H9 (cell line): ENCODE measurements at regions not wholly inside any gene's neighbourhood (a gene's known extent, or its start where the extent isn't known, plus 50 kb on each side); places are given as distances from the start of the nearest gene placed in this dataset.

Experiments
- DNase-seq: peaks from one replicate; pipeline ENCODE4 v3.0.0-alpha.2; 2017
- H2AFZ ChIP-seq: one replicate; pipeline ENCODE4 v1.6.1; 2013; ENCODE audit warnings: mild to moderate bottlenecking, low read length, control low read depth, moderate library complexity
- H2AK5ac ChIP-seq: 2 replicates; pipeline ENCODE4 v1.6.1; 2013; ENCODE audit warnings: low read length, control low read depth, mixed read lengths; ENCODE audit not compliant: insufficient read length
- H2BK120ac ChIP-seq: one replicate; pipeline ENCODE4 v1.6.1; 2013; ENCODE audit warnings: low read depth, mild to moderate bottlenecking, low read length, control low read depth, inconsistent platforms; ENCODE audit not compliant: poor library complexity, severe bottlenecking
- H2BK12ac ChIP-seq: 2 replicates; pipeline ENCODE4 v1.6.1; 2013; ENCODE audit warnings: low read length, control low read depth, mixed read lengths, low read depth; ENCODE audit not compliant: insufficient read length
- H2BK15ac ChIP-seq: 2 replicates; pipeline ENCODE4 v1.6.1; 2013; ENCODE audit warnings: low read depth, low read length, control low read depth
- H2BK20ac ChIP-seq: one replicate; pipeline ENCODE4 v1.6.1; 2013; ENCODE audit warnings: low read depth, mild to moderate bottlenecking, low read length, control low read depth, inconsistent platforms; ENCODE audit not compliant: poor library complexity, severe bottlenecking
- H2BK5ac ChIP-seq: 2 replicates; pipeline ENCODE4 v1.6.1; 2013; ENCODE audit warnings: low read length, control low read depth, mixed read lengths; ENCODE audit not compliant: insufficient read length
- H3K14ac ChIP-seq: 2 replicates; pipeline ENCODE4 v1.6.1; 2013; ENCODE audit warnings: low read length, control low read depth; ENCODE audit not compliant: insufficient read depth
- H3K18ac ChIP-seq: 2 replicates; pipeline ENCODE4 v1.6.1; 2013; ENCODE audit warnings: low read depth, mild to moderate bottlenecking, mixed read lengths, low read length, control low read depth; ENCODE audit not compliant: insufficient read length
- H3K23ac ChIP-seq: 2 replicates; pipeline ENCODE4 v1.6.1; 2013; ENCODE audit warnings: low read length, control low read depth, mixed read lengths, low read depth; ENCODE audit not compliant: insufficient read length
- H3K23me2 ChIP-seq: 2 replicates; pipeline ENCODE4 v1.6.1; 2013; ENCODE audit warnings: low read depth, mild to moderate bottlenecking, mixed read lengths, low read length, control low read depth; ENCODE audit not compliant: insufficient read length, poor library complexity, severe bottlenecking
- H3K27ac ChIP-seq: 2 replicates; pipeline ENCODE4 v1.5.1; 2013; ENCODE audit warnings: low read length, control low read depth, mixed read lengths, low read depth; ENCODE audit not compliant: insufficient read length
- H3K27me3 ChIP-seq: 2 replicates; pipeline ENCODE4 v1.6.1; 2013; ENCODE audit warnings: low read length, control low read depth, inconsistent platforms; ENCODE audit not compliant: insufficient read depth
- H3K4ac ChIP-seq: 2 replicates; pipeline ENCODE4 v1.6.1; 2013; ENCODE audit warnings: low read depth, mild to moderate bottlenecking, control low read depth, inconsistent platforms, low read length, moderate library complexity
- H3K4me1 ChIP-seq: 2 replicates; pipeline ENCODE4 v1.6.1; 2013; ENCODE audit warnings: low read length, control low read depth, inconsistent platforms; ENCODE audit not compliant: insufficient read depth
- H3K4me2 ChIP-seq: 2 replicates; pipeline ENCODE4 v1.6.1; 2013; ENCODE audit warnings: low read length, control low read depth, mixed read lengths; ENCODE audit not compliant: insufficient read length, insufficient read depth
- H3K56ac ChIP-seq: 2 replicates; pipeline ENCODE4 v1.6.1; 2013; ENCODE audit warnings: low read depth, mild to moderate bottlenecking, mixed read lengths, low read length, control low read depth; ENCODE audit not compliant: insufficient read length
- H3K79me1 ChIP-seq: 2 replicates; pipeline ENCODE4 v1.6.1; 2013; ENCODE audit warnings: low read depth, mild to moderate bottlenecking, moderate library complexity, low read length, control low read depth, inconsistent platforms; ENCODE audit not compliant: insufficient read depth, poor library complexity, severe bottlenecking
- H3K79me2 ChIP-seq: 2 replicates; pipeline ENCODE4 v1.6.1; 2013; ENCODE audit warnings: low read length, control low read depth, inconsistent platforms; ENCODE audit not compliant: insufficient read depth
- H3K9ac ChIP-seq: 2 replicates; pipeline ENCODE4 v1.6.1; 2013; ENCODE audit warnings: low read length, control low read depth, mixed read lengths; ENCODE audit not compliant: insufficient read length; ENCODE audit errors: extremely low read depth
- H3K9me3 ChIP-seq: one replicate; pipeline ENCODE4 v1.6.1; 2013; ENCODE audit warnings: low read depth, low read length, inconsistent platforms; ENCODE audit not compliant: control insufficient read depth
- H3T11ph ChIP-seq: one replicate; pipeline ENCODE4 v1.6.1; 2013; ENCODE audit warnings: mild to moderate bottlenecking, low read length, control low read depth, inconsistent platforms
- H4K20me1 ChIP-seq: one replicate; pipeline ENCODE4 v1.6.1; 2013; ENCODE audit not compliant: control insufficient read depth, insufficient read length, insufficient read depth
- H4K5ac ChIP-seq: 2 replicates; pipeline ENCODE4 v1.6.1; 2013; ENCODE audit warnings: low read depth, mild to moderate bottlenecking, mixed read lengths, low read length, control low read depth; ENCODE audit not compliant: insufficient read length
- H4K8ac ChIP-seq: replicated peaks from 2 replicates; pipeline ENCODE4 v1.6.1; 2013; ENCODE audit warnings: low read length, control low read depth, mixed read lengths, low read depth; ENCODE audit not compliant: insufficient read length
- H4K91ac ChIP-seq: 2 replicates; pipeline ENCODE4 v1.6.1; 2013; ENCODE audit warnings: low read depth, mild to moderate bottlenecking, moderate library complexity, mixed read lengths, low read length, control low read depth; ENCODE audit not compliant: insufficient read length
- H3K27ac Mint-ChIP-seq, 3 experiments: 2 replicates in 2 of 3; 3 replicates in 1 of 3; pipeline ENCODE4 v1.8.0; 2020 to 2021; ENCODE audit warnings: mixed read lengths in 3 of 3, mild to moderate bottlenecking in 1 of 3, moderate library complexity in 1 of 3
- H3K27me3 Mint-ChIP-seq: 2 replicates; pipeline ENCODE4 v1.8.0; 2021; ENCODE audit warnings: low read depth, mild to moderate bottlenecking, moderate library complexity, mixed read lengths
- H3K36me3 Mint-ChIP-seq, 3 experiments: 2 replicates in 2 of 3; 3 replicates in 1 of 3; pipeline ENCODE4 v1.8.0; 2020 to 2021; ENCODE audit warnings: low read depth in 3 of 3, mixed read lengths in 3 of 3; ENCODE audit not compliant: insufficient read depth in 1 of 3
- H3K4me1 Mint-ChIP-seq, 2 experiments: 2 replicates each; pipeline ENCODE4 v1.8.0; 2020; ENCODE audit warnings: mixed read lengths in 2 of 2
- H3K4me3 Mint-ChIP-seq, 2 experiments: 2 replicates in 1 of 2; 3 replicates in 1 of 2; pipeline ENCODE4 v1.8.0; 2020 to 2021; ENCODE audit warnings: mild to moderate bottlenecking in 2 of 2, mixed read lengths in 2 of 2, moderate library complexity in 1 of 2
- H3K9me3 Mint-ChIP-seq, 2 experiments: 2 replicates in 1 of 2; 3 replicates in 1 of 2; pipeline ENCODE4 v1.8.0; 2020; ENCODE audit warnings: mild to moderate bottlenecking in 2 of 2, mixed read lengths in 2 of 2, moderate library complexity in 1 of 2
- CTCF ChIP-seq: fragments of 200-600 bp; sonication (generic); conservative IDR thresholded peaks from 3 replicates; pipeline ENCODE4 v1.8.0; 2021; ENCODE audit warnings: antibody characterized with exemption, mild to moderate bottlenecking
- WGBS: extraction: QIAGEN DNeasy Blood & Tissue Kit; methylation state at CpG from one replicate; pipeline ENCODE4 v1.1.7; 2013; ENCODE audit warnings: missing lambda C conversion rate, low lambda C conversion rate, mixed read lengths; ENCODE audit not compliant: insufficient read length; ENCODE audit errors: extremely low coverage; 5-methylcytosine and 5-hydroxymethylcytosine counted together

- H3T11ph ChIP-seq: no peak overlapping the region
- no peak overlapping the region for H3K9ac ChIP-seq
- H3K23ac ChIP-seq: no peak overlapping the region
- H2BK120ac ChIP-seq: no peak overlapping the region
- no peak overlapping the region for H2BK12ac ChIP-seq
- no peaks in the 10 kb centered on the region for H3K79me1 ChIP-seq
- H4K8ac ChIP-seq: no peak overlapping the region
- no peak overlapping the region for H2AFZ ChIP-seq
- H3K18ac ChIP-seq: no peak overlapping the region
- no peak for TF ChIP-seq CTCF
- H3K4me1 ChIP-seq: peaks cover 3% of the 10 kb centered on the region; the same call in 1 of the 2 replicates
- no peak overlapping the region for H3K4me3 Mint-ChIP-seq
- no peaks in the 10 kb centered on the region for H3K27me3 ChIP-seq
- no peak overlapping the region for H3K56ac ChIP-seq
- no peak overlapping the region for H3K4ac ChIP-seq
- H3K27ac ChIP-seq: no peak overlapping the region
- no peaks in the 10 kb centered on the region for H3K36me3 Mint-ChIP-seq
- H4K91ac ChIP-seq: no peak overlapping the region
- DNase-seq: no peak
- H3K27ac Mint-ChIP-seq: no peak overlapping the region
- no peak overlapping the region for H2AK5ac ChIP-seq
- H2BK15ac ChIP-seq: no peak overlapping the region
- no peak overlapping the region for H4K5ac ChIP-seq
- H3K79me2 ChIP-seq: no peaks in the 10 kb centered on the region
- H2BK20ac ChIP-seq: no peak overlapping the region
- no peaks in the 10 kb centered on the region for H3K9me3 ChIP-seq
- H3K27me3 Mint-ChIP-seq: peaks cover 2% of the 10 kb centered on the region; the same call in 1 of the 2 replicates
- H3K14ac ChIP-seq: no peak overlapping the region
- no peaks in the 10 kb centered on the region for H4K20me1 ChIP-seq
- H3K4me1 Mint-ChIP-seq: peaks cover 5% of the 10 kb centered on the region in 2 experiments
- no peaks in the 10 kb centered on the region for H3K9me3 Mint-ChIP-seq
- H3K23me2 ChIP-seq: no peaks in the 10 kb centered on the region
- no CpG with 5 or more reads among the region's 4 CpGs for WGBS
- H3K4me2 ChIP-seq: no peak overlapping the region
- no peak overlapping the region for H2BK5ac ChIP-seq
These were observed 91.8 kb upstream of the MAN2A1 start for GRCh38 chr5:109597893-109598292.
